Gastroesophageal sphincter (tissue), 4 donors: ENCODE measurements at regions not wholly inside any gene's neighbourhood (a gene's known extent, or its start where the extent isn't known, plus 50 kb on each side); places are given as distances from the start of the nearest gene placed in this dataset.

Experiments
- ATAC-seq: fragments of 150-250 bp; one replicate; pipeline ENCODE4 v1.9.1; 2016; ENCODE audit warnings: mild to moderate bottlenecking, moderate library complexity
- H3K27ac ChIP-seq, 4 donors: fragments of 200-600 bp; sonication (generic) in 3 of 4; 1 replicate in 3 of 4; 2 replicates in 1 of 4; pipeline ENCODE4 v1.5.1; 2016 to 2019
- H3K27me3 ChIP-seq: fragments of 200-600 bp; sonication (generic); one replicate; pipeline ENCODE4 v1.5.1; 2019
- H3K36me3 ChIP-seq, 2 donors: fragments of 200-600 bp; sonication (generic); one replicate each; pipeline ENCODE4 v1.5.1; 2019; ENCODE audit warnings: control low read depth in 1 of 2
- H3K4me1 ChIP-seq, 3 donors: fragments of 200-600 bp; sonication (generic); 1 replicate in 2 of 3; 2 replicates in 1 of 3; pipeline ENCODE4 v1.5.1; 2016 to 2019; ENCODE audit warnings: control low read depth in 2 of 3
- H3K4me3 ChIP-seq, 2 donors: fragments of 200-600 bp; sonication (generic); one replicate each; pipeline ENCODE4 v1.5.1; 2019; ENCODE audit warnings: mild to moderate bottlenecking in 1 of 2, moderate library complexity in 1 of 2
- H3K9me3 ChIP-seq, 3 donors: fragments of 200-600 bp; sonication (generic); one replicate each; pipeline ENCODE4 v1.5.1; 2017 to 2019; ENCODE audit warnings: control low read depth in 2 of 3
- EP300 ChIP-seq: sonication (generic); formaldehyde crosslinking; IDR thresholded peaks from one replicate; pipeline ENCODE4 v1.6.1; 2017; ENCODE audit warnings: antibody characterized with exemption, mild to moderate bottlenecking
- POLR2A ChIP-seq, 2 donors: fragments of 450-650 bp; IDR thresholded peaks; one replicate each; pipeline ENCODE4 v1.6.1; 2017; ENCODE audit warnings: antibody characterized with exemption in 2 of 2, mild to moderate bottlenecking in 2 of 2, moderate library complexity in 1 of 2
- POLR2AphosphoS5 ChIP-seq: sonication (generic); formaldehyde crosslinking; IDR thresholded peaks from one replicate; pipeline ENCODE4 v1.6.1; 2017; ENCODE audit warnings: antibody characterized with exemption
- WGBS, 2 donors: methylation state at CpG; one replicate each; pipeline ENCODE4 v1.1.5; 2018; ENCODE audit warnings: low coverage in 1 of 2; 5-methylcytosine and 5-hydroxymethylcytosine counted together
- TF ChIP-seq, protein P1 (sequence below), 4 experiments: fragments of 200-600 bp in 2 of 4; fragments of 450-650 bp in 2 of 4; sonication (generic) in 1 of 4; IDR thresholded peaks; one replicate each; pipeline ENCODE4 v1.5.1; 2017 to 2019; ENCODE audit warnings: antibody characterized with exemption in 4 of 4, mild to moderate bottlenecking in 2 of 4, moderate library complexity in 2 of 4

DNA sequence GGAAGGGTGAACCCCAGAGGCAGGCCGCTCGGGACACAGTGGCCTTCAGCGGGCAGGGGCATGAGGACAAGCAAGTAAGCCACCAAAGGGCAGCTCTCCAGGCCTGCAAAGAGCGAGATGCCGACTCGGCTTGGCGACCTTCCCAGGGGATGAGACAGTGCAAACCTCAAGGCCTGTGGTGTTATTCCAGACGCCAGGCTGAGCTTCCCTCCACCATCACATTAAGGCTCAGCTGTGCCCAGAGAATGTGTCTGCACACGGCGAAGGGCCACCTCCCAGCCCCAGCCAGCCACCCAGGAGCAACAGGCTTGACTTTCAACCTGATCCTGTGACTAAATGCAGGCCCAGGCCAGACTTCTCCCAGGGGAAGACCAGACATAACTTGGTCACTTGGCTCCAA lies 251.4 kb downstream of the SOX9 start:
- no peak for ATAC-seq
- peaks cover 0 to 3% (median 0%) of the 10 kb centered on the region in 3 donors for H3K4me1 ChIP-seq
- H3K36me3 ChIP-seq: no peaks in the 10 kb centered on the region
- TF ChIP-seq POLR2AphosphoS5: no peak
- TF ChIP-seq POLR2A (IDR thresholded peaks at IDR 0.05): no peak
- TF ChIP-seq, protein P1, sequence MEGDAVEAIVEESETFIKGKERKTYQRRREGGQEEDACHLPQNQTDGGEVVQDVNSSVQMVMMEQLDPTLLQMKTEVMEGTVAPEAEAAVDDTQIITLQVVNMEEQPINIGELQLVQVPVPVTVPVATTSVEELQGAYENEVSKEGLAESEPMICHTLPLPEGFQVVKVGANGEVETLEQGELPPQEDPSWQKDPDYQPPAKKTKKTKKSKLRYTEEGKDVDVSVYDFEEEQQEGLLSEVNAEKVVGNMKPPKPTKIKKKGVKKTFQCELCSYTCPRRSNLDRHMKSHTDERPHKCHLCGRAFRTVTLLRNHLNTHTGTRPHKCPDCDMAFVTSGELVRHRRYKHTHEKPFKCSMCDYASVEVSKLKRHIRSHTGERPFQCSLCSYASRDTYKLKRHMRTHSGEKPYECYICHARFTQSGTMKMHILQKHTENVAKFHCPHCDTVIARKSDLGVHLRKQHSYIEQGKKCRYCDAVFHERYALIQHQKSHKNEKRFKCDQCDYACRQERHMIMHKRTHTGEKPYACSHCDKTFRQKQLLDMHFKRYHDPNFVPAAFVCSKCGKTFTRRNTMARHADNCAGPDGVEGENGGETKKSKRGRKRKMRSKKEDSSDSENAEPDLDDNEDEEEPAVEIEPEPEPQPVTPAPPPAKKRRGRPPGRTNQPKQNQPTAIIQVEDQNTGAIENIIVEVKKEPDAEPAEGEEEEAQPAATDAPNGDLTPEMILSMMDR (IDR thresholded peaks at IDR 0.05): no peak
- no peak for TF ChIP-seq EP300
- H3K27ac ChIP-seq: no peak overlapping the region
- 88 to 92% methylated on average over 2 to 6 of the region's 10 CpGs for WGBS, 2 donors
- H3K27me3 ChIP-seq: peaks cover 3% of the 10 kb centered on the region
- no peaks in the 10 kb centered on the region for H3K9me3 ChIP-seq
- no peak overlapping the region for H3K4me3 ChIP-seq

DNA sequence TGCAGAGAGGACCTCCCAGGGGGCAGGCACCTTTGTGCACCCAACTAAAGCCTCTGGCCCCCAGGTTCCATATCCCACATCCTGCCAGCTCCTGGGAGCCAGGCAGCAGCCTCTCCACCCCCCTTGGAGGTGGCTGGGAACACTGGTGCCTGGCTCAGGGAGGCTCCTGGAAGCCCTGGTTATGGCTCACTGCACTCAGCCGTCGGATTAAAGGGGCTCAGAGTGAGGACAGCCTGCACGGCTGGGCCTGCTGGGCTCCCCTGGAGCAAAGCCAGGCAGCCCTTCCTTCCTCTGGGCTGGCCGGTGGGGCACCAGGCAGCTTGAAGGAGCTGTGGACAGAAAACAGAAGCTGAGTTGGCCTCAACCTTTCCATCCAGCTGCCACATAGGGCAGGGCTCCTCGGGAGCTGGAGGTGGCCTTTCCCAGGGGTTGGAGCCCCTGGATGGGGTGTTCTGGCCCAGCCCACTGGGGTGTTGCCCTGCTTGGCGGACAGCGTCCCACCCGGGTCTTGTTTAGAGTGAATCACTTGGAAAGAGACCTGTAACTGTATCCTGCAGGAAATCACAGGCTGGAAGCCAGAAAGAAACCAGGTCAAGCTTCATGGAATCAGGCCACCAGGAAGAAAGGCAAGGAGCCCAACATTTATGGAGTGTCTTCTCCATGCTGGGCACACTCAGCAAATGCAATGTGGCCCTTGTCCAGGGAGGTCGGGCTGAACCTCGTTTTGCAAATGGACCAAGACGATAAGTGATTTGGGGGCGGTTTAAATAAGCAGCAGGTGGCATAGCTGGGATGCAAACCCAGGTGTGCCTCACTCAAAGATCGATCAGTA lies 253.3 kb downstream of the SOX9 start:
- Histone ChIP-seq H3K27ac (no peak overlapping the region), H3K27me3 (peaks cover 3% of the 10 kb centered on the region), H3K9me3 (no peaks in the 10 kb centered on the region), H3K4me3 (no peak overlapping the region), H3K36me3 (no peaks in the 10 kb centered on the region), H3K4me1 (peaks cover 0 to 3% (median 0%) of the 10 kb centered on the region in 3 donors)
- ATAC-seq: no peak
- WGBS, 2 donors: 68 to 74% methylated on average over 4 to 5 of the region's 13 CpGs
- no peak for TF ChIP-seq POLR2AphosphoS5
- TF ChIP-seq EP300: no peak
- TF ChIP-seq POLR2A (IDR thresholded peaks at IDR 0.05): no peak
- TF ChIP-seq, protein P1 (IDR thresholded peaks at IDR 0.05): no peak

DNA sequence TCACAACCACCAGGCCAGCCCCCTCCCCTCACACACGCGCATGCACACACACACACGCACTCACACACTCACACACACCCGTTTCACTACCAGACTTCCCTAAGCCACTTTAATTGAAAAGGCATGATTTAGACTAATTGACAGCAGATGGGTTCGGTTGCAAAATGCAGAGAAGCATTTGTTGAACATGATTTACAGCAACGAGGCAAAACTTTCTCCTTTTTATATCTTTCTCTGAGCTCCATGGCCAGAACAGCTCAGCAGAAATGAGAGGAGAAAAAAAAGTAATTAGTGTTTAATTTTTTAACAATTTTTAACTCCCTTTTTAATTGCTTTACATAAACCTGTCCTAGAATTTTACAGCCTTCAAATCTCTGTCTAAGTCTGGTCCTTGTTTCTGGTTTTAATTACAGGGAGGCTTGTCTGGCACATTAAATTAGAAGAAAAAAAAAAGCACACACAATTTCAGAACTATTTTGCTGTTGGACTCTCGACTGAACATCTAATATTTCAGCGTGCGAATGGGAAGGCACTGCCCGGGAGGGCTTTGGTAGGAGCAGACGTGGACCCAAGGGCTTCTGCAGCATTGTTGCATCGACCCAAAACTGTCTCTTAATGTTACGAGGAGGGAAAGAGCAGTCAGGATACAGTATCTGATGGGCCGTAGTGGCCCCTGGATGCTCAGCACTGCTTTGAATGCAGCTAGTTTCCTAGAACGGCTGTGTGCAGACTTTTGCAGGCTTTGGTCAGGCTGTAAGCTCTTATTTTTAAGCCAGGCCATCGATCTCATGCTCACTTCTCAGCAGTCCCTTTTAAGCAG lies 255.9 kb downstream of the SOX9 start:
- WGBS, 2 donors: 38 to 71% methylated on average over 3 to 16 of the region's 16 CpGs
- Histone ChIP-seq H3K36me3 (no peaks in the 10 kb centered on the region), H3K9me3 (no peaks in the 10 kb centered on the region), H3K4me1 (peaks cover 0 to 3% (median 0%) of the 10 kb centered on the region in 3 donors), H3K27ac (no peak overlapping the region), H3K4me3 (no peak overlapping the region), H3K27me3 (peaks cover 3% of the 10 kb centered on the region)
- no peak for TF ChIP-seq POLR2A (IDR thresholded peaks at IDR 0.05)
- no peak for TF ChIP-seq EP300
- TF ChIP-seq, protein P1 (IDR thresholded peaks at IDR 0.05): no peak
- ATAC-seq: no peak

DNA sequence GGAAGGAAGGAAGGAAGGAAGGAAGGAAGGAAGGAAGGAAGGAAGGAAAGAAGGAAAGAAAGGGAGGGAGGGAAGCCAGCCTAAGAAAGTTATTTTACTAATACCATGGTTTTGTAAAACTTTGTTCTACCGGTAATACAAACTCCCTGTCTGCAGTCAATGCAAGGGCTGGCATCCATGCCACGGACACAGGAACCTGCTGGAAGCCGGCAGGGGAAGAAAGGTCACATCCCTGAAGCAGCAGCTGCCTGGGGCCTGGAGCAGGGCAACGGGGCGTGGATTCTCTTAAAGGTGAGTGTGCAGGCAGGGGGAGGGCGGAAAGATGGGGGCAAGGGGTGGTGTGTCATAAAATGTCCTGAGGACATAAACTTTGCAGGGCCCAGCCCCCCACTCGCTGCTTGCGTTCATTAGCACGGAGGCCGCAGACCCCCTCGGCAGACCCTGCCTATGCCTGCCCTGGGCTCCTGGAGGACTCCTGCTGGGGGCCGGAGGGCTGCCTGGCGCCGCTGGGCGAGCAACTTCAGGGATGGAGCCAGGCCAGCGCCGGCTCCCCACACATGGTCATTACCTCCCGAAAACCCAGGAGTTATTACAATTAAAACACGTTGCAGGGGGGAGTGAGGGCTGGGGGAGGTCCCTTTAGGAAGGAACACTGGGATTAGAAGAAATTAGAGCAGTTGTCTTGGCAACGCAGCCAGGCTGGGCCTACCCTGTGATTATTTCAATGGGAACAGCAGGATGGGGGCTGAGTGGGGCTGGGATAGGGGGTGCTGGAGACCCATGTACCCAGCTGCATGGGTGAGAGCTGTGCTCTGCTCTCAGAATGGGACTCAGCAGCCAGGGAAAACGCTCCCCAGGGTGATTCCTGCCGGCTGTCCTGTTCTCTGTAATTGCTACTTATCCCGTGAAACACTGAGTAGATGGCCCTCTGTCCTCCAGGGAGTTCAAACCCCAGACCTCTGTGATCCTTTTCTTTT lies 257.9 kb downstream of the SOX9 start:
- peaks cover 13% of the 10 kb centered on the region for H3K27me3 ChIP-seq
- WGBS, 2 donors: 73 to 86% methylated on average over 9 to 10 of the region's 23 CpGs
- no peaks in the 10 kb centered on the region for H3K36me3 ChIP-seq
- no peaks in the 10 kb centered on the region for H3K9me3 ChIP-seq
- H3K27ac ChIP-seq: no peak overlapping the region
- TF ChIP-seq POLR2AphosphoS5 (no peak), POLR2A (IDR thresholded peaks at IDR 0.05) (no peak), EP300 (no peak)
- TF ChIP-seq, protein P1 (IDR thresholded peaks at IDR 0.05): no peak
- ATAC-seq: no peak
- H3K4me3 ChIP-seq: no peak overlapping the region
- H3K4me1 ChIP-seq: peaks cover 0 to 3% (median 0%) of the 10 kb centered on the region in 3 donors
